ENCODE measurements at regions not wholly inside any gene's neighbourhood (a gene's known extent, or its start where the extent isn't known, plus 50 kb on each side); places are given as distances from the start of the nearest gene placed in this dataset.

DNA sequence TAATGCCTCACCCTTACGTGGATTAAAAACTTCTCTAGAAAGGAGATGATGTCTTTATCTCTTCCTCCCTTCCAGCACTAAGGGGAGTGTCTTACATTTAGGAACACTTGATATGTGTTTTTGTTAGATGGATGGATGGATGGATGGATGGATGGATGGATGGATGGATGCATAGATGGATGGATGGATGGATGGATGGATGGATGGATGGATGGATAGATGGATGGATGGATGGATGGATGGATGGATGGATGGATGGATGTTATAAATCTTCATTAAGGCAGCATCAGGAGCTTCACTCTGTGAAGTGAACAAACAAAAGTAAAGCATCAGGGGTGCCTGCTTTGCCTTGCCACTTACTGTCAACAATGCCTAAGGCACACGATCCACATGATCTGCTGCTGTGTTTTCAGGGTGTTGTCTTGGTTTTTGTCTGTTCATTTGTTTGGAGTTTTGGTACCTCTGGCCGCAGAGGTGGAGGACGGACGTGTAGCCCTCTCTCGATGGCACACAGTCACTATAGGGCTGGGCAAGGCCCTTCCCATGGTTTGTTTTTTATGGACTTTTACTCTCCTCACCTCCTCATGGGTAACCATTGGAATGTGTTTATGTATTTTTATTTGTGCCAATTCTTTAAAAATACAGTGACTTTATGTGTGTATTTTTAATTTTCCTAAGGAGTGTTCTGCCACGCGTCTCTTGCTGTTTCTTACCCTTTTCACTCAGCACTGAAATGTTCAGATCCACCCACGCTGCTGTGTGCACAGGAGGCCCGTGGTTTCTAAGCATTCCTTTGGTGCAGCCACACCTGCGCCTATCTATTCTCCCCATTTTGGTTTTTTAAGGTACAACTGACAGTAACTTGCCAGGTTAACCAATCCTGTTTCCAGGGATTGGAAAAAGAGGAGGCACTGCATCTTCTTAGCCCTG lies 91.8 kb upstream of the ENPP6 start:
- no peak for DNase-seq

DNA sequence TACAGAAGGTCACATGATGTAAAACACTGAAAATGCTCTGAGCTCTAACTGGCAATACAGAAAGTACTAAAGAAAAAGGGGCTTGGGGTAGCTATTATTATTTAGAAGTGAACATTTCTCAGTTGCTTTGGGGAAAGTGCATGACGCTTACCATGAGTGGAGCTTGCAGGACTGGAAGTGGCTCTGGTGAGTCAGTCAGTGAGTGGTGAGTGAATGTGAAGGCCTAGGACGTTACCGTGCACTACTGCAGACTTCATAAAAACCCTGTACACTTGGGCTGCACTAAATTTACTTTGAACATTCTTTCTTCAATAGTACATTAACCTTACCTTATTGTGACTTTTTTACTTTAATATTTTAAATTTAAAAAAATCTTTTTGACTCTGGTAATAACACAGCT lies 89.3 kb upstream of the ENPP6 start:
- DNase-seq, result no peak

DNA sequence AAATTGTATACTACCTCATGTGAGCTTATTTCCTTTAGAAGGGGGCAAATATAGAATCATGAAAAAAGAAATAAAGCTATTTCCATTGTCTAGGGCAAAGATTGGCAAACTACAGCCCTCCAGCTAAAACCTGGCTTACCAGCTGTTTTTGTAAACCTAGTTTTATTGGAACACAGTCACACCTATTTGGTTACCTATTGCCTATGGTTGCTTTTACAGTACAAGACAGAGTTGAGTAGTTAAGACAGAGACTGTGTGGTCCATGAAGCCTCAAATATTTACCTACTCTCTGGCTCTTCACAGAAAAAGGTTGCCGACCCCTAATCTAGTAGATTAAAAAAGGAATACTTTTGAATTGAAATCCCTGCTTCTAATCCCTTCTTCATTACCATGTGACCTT lies 88.8 kb upstream of the ENPP6 start:
- DNase-seq, result no peak

DNA sequence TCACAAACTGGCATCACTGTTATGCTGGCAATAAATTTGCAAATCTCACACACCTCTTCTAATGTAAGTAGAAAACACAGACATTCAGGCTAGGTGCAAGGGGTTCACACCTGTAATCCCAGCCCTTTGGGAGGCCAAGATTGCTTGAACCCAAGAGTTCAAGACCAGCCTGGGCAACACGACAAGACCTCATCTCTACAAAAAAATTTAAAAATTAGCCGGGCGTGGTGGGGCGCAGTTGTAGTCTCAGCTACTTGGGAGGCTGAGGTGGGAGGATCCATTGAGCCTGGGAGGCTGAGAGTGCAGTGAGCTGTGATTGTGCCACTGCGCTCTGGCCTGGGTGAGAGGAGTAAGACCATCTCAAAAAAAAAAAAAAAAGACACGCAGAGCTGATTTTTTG lies 83.1 kb upstream of the ENPP6 start:
- DNase-seq, result no peak

DNA sequence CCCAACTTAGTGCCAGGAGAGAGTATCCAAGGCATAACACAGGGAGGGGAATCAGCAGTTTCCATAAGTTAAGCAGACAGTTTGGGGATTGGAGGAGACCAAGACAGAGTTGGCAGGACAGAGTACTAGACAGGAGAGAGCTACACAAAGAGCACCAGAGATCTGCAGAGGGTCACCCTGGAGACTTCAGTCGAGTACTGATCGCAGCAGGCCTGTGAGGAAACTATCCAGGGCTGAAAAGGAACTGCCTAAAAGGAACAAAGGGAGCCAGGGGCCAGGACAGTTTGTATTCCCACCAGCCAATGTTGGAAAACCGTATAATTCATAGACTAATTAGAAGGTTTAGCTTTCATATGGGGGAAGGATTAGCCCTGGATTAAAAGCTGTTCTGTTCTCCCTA lies 80.6 kb upstream of the ENPP6 start:
- no peak for DNase-seq

DNA sequence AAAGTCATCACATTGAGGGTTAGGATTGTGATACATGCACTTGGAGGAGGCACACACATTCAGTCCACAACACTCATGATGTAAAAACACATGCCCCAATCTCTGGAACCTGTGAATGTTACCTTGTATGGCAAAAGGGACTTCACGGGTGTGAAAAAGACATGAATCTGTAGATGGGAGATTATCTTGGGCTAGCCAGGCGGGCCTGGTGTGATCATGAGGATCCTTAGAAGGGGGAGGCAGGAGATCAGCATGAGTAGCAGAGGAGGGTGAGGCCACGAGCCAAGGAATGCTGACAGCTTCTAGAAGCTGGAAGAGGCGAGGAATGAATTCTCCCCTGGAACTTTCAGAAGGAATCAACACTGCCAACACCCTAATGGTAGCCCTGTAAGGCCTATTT lies 77.5 kb upstream of the ENPP6 start:
- DNase-seq, result no peak

DNA sequence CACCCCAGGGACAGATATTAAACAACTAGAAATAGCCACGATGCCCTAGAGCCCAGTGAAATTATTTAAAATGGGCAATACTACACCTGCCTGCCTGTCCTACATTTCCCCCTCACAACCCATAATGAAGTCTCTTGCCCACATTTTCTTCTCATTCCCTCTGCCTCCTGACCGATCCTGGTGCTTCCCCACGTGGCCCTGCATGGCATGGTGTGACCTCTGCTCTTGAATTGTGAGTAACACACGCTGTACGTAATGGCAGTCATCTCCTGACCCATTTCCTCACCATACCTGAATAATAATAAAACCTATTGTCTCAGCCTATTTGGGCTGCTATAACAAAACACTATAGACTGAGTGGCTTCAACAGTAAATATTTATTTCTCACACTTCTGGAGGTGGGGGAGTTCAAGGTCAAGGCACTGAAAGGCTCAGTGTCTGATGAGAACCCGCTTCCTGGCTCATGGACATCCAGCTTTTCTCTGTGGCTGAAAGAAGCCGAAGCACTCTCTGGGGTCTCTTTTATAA lies 77.0 kb upstream of the ENPP6 start:
- no peak for DNase-seq

DNA sequence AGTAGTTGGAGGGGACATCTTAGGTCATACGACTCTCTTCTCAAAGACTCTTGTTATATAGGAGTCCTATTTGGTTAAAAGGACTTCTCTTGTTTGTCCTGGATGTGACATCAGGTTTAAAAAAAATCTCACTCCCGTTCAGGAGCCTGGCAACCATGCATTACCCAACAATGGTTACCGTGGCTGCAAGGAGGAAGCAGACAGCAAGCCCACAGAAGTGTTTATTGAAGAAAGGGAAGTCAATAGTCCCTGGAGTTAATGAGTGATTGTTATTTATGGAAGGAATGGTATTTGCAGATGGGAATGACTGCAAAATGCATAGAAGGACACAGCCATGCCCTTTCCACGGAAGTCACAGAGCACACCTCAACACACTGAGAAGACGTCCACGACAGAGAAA lies 75.9 kb upstream of the ENPP6 start:
- peak; percentile 84 for DNase-seq

DNA sequence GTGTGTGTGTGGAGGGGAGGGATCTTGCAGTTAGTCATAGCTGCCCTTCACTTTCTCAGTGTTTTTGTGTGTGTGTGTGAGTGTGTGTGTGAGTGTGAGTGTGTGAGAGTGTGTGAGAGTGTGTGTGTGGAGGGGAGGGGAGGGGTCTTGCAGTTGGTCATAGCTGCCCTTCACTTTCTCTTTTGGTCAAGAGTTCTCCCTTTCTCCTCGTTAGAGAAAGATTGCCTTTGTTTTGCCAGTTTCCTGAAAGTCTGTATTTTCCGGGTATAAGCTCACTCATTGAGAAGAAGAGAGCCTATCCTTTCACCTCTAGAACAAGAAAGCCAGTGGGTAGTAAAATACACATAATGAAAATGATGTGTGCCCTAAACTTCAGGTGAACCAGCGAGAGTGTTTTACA lies 75.2 kb upstream of the ENPP6 start:
- DNase-seq, result peak; percentile 52

DNA sequence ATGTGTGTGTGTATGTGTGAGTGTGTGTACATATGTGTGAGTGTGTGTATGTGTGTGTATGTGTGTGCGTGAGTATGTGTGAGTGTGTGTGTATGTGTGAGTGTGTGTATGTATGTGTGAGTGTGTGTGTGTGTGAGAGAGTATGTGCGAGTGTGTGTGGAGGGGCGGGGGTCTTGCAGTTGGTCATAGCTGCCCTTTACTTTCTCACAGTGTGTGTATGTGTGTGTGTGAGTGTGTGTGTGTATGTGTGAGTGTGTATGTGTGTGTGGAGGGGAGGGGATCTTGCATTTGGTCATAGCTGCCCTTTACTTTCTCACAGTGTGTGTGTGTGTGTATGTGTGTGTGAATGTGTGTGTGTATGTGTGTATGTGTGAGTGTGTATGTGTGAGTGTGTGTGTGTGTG lies 74.8 kb upstream of the ENPP6 start:
- no peak for DNase-seq

DNA sequence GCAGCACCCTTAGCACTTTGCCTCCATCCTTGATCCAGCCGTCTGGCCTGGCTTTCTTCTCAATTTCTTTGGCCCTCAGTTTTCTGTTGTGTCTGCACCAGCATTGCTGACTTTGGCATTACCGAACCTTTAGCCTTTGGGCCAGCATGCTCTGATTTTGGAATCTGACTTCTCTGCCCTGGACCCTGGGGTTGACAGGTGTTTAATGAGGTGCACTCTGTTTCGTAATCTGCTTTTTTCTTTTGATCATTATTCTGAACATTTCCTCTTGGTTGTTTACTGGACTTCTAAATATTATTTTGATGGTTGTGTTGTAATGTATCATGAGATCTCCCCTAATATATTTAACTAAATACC lies 71.5 kb upstream of the ENPP6 start:
- DNase-seq, result no peak

DNA sequence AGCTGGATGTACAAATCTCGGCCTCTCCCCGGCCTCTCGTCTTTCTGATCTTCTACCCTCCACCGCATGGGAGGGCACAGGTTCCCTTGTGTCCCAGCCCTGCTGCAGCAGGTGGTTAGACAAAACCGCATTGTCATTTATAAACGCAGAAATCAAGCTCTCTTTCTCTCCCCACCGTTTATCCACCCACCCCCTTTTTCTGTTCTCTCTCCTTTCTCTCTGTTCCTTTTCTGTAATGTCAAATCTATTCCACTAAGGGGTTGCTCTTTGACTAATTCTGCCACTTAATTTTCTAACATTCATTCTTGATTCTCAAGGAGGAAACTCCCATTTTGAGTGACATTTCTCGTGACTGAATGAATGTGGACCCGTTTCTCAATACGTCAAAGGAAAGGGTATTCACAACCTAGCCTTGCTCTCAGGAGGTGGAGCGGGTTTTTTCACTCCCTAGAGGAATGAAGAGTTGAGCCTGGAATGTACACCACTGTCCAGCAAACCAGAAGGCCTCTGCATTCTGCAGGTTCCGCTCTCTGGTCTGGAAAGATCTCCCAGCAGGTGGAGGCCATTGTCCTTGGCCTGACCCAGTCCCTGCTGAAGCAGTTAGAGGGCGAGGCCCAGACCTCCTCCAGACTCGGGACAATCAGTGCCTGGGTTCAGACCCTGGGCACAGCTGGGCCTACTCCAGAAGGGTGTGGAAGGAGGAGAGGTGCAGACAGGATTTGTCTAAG lies 70.9 kb upstream of the ENPP6 start:
- DNase-seq, result peak; percentile 73

DNA sequence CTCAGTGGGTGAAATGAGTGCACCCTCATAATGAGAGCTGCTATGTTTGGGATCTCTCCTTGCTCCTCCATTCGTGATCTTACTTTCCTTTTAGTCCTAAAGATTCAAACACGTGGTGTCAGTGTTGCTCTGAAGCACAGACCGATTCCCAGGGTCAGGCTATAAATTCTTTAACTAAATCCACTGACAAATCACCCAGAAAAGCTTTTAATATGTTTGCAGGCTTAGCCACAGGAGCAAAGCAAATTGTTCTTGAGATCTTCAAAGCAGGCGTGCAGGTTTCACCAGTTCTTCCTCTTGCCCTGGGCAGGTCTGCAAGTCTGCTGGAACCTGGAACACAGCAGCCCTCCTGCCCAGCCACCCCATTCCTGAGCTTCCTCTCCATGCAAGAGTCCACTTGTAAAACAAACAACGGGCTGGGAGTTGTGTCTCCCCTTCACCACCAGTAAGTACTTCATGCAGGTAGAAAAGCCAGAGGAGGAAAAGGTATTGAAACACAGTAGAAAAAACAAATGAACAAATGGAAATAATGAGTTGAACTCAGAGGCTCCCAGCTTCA lies 70.1 kb upstream of the ENPP6 start:
- DNase-seq, result no peak

DNA sequence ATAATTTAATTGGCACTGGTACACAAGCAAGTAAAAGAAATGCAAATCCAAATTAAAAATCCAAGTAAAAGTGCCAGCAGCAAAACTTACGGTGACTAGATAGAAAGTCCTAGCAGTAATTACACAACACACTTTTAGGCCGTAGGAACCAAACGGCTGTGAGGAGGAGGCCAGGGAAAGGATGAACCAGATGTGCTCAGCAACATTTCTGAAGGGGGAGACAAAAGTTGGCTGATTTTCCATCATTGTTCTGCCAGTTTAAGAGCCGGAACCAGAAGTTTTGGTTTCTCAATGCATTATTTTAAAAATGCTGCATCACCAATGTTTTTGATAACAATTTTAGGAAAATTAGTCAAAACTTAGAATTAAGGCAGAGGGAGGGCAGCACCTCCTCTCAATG lies 68.7 kb upstream of the ENPP6 start:
- DNase-seq, result no peak

DNA sequence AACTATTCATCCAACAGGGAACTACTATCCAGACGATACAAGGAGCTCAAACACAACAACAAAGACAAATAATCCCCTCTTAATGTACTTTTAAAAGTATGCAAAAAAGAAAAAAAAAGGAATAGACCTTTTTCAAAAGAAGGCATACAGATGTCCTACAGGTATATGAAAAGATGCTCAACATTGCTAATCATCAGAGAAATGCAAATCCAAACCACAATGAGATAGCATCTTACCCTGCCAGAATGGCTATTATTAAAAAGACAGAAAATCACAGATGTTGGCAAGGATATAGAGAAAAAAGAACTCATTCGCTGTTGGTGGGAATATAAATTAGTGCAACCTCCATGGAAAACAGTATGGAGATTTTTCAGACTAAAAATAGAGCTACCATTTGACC lies 67.1 kb upstream of the ENPP6 start:
- no peak for DNase-seq

DNA sequence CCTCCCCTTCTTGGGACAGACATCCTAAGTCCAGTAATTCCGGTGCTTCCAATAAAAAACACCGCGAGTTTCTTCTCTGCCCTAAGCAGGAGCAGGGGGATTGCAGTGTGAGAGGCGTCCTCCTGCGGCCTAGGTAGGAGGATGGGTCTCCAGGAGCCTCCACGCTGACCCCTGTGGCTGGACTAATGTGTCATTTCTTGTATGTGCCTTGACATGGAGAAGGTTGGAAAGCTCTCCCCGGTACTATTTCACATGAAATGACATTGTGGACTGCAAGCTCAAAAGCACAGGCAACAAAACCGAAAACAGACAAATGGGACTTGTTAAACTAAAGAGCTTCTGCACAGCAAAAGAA lies 66.6 kb upstream of the ENPP6 start:
- DNase-seq, result no peak

DNA sequence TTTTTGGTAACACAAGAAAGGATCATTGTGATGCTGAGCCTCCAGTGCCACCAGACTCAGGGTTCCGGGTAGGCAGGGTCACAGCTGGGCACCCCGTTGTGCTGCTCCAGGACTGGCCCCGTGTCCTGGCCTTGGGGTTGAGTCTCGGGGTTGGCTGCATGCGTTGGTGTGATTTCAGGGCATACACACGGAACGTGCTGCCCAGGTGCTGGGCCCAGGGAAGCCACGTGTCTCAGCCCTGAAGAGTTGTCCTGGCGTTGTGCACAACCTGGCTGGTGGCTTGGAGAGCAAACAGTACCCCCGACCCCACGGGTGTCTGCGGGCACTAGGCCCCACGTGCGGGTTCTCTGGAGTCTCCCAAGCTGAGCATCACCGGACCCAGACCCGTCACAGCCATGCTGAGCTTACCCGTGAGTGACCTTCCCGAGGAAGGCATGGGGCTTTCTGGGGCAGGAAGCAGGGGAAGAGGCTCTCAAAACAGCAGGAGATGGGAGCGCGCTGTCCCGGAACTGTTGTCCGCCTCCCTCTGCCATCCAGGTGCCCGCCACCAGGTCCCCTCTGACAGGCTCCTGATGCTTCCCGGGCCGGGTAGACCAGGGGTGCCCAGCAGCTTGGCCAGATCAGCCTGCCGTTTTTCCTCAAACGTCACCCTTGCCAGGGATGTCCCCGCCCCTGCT lies 66.1 kb upstream of the ENPP6 start:
- no peak for DNase-seq

DNA sequence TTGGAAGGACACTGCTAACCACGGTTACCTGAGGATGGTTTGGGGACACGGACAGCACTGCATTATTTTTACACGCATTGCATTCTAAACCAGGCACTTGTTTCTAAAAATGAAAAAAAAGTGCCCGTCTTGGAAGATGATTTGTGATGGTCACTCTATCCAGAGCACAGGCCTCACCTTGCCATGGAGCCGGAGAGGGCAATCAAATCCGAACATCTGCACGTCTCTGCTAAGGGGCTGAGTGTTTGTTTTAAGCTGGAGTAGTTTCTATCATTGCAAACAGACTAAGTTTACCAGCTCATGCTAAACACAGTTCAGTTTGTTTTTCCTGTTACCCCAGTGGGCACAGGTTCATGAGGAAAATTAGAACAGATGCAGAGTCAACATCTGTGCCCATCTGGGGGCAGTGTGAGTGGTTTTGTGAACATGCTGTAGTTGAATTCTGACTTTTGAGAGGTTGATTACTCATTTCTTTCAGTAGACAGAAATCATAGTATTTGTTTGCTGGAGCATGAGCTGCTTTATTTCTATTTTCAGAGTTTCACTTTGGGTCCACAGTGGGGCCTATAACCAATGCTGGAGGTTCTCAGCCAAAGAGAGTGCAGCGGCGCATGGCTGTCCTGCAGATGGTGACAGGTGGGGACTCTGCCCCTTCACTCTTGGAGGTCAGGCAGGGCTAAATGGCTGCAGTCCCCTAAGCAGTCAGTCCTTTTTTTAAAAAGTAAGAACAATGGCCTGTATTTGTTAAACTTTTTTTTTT lies 65.4 kb upstream of the ENPP6 start:
- no peak for DNase-seq

DNA sequence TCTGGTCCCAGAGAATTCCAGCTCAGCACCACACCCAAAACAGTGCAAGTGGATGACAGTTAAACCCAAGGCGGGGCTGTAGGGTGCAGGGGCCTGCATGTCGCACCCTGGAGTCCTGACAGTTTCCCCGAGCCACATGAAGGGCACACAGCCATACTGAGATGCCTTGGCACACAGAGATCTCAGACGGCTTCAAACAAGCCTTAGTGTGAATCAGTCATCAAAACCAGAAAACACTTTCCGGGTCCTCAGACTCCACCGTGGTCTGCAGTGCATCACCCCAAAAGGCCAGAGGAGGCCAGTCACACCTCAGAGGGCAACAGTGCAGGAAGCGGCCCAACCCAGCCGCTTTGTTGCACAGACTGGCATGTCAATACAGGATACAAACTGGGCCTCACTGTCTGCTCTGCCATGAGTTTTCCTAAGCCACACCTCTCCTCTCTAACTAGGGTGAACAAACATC lies 64.6 kb upstream of the ENPP6 start:
- DNase-seq, result no peak

DNA sequence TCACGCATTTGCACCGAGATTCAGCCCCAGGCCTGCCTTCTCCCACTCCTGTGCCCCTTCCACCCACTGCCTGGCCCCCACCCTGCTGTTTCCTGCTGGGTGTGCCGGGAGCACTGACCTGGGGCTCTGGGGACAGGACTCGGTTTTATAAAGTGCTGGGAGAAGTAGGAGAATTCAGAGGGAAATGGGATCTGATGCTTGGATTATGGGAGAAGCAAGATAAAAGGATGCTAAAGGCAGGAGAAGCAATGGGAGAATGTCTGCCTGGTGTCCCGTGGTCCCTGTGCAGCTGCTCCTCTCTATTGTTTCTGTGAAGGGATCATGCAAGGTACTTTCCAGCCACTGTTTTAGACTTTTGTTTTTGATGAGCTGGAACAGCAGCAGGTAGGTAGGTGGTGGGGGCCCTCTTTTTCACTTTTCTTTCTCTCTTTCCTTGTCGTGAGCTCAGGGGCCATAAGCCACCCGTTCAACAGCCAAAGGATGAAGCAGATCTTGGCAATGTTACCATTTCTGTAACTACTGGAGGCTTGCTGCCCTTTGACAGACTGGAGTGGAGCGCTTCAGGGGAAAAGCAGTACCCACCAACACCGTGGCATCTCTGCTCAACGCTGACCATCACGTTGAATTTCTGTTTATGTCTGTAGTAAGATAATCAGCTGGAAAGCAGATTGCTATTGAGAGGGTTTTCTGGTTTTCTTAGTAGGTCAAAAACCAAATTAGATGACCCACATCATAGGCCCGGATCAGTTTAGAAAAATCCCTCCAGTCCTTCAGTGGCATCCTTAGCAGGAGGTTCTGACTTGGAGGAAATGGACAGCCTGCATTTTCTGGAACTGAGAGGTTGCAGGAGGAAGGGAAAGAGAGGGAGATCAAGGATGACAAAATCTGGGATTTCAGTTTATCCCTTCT lies 63.8 kb upstream of the ENPP6 start:
- DNase-seq, result no peak

DNA sequence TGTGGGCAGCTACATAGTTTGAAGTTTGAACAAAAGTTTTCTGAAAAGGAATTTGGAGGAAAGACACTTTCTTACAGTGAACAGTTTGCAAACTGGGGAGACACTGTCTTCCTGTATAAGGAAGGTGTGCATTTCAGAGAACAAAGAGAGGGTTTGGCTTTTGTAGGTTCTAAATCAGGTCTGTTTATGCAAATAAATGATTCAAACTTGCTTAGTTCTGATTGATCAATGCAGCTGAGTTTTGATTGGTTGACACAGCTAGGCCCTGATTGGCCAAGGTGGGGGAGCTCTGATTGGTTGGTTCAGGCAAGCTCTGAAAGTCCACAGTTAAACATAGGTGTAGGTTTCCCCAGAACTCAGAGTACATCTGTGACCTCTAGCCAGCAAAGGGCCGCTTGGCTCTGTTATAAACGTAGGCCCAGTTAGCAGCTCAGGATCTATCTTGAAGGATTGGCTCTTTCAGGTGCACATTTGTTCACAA lies 63.0 kb upstream of the ENPP6 start:
- no peak for DNase-seq
